Activated CD4-positive, alpha-beta T cell treated with anti-CD3 and anti-CD28 coated beads, Interleukin-2, amount 50 U/mL, for 1 hour (primary cell): ENCODE measurements at regions not wholly inside any gene's neighbourhood (a gene's known extent, or its start where the extent isn't known, plus 50 kb on each side); places are given as distances from the start of the nearest gene placed in this dataset.

ENCODE experiments used
- DNase-seq: peaks from one replicate; pipeline ENCODE4 v3.0.0-alpha.2; 2020

- DNase-seq: no peak
Measured at GRCh38 chrX:26347171-26347570, 131.2 kb downstream of the MAGEB5 start.

- no peak for DNase-seq
Measured at GRCh38 chrX:26334232-26334631, 118.3 kb downstream of the MAGEB5 start.

DNA sequence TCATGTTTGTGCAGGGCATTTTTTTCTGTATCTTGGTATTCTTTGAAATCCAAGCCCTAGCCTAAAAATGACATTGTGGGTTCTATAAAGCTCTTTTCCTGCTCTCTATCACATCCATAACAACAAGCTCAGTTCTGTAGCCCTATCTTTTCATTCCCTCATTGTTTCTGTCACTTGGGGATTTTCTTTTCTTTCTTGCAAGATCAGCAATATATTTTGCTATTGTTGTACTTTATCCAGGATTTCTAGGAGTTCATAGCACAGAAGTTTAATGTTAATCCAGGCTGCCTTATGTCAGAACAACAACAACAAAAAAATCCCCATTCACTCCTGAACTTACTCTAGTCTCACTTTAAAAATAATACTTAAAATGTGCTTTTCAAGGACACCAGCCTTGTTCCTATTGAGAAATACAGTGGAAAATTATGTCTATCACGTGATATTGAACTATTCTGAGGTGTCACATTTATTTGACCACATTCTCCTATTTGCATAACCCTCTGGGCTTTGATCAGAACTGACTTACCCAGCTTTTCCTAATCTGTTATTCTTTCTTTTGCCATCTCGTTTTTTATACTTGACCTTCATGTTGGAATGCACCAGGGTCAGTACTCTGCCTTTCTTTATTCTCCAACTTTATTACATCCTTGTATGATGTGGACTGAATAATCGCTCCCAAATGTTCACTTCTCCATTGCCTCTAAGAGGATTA lies 112.8 kb downstream of the MAGEB5 start:
- DNase-seq: no peak

GRCh38 chrX:26309262-26309661 lies 93.3 kb downstream of the MAGEB5 start:
- DNase-seq: no peak

- DNase-seq: no peak
Measured at GRCh38 chrX:26295425-26295824, 79.5 kb downstream of the MAGEB5 start.

DNA sequence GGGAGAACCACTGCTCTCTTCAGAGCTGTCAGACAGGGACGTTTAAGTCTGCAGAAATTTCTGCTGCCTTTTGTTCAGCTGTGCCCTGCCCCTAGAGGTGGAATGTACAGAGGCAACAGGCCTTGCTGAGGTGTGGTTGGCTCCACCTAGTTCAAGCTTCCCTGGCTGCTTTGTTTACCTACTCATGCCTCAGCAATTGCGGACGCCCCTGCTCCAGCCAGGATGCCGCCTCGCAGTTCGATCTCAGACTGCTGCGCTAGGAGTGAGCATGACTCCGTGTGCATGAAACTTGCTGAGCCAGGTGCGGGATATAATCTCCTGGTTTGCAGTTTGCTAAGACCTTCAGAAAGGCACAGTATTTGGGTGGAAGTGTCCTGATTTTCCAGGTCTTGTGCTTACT lies 70.9 kb downstream of the MAGEB5 start:
- no peak for DNase-seq
